HEK293T (cell line): ENCODE measurements at regions not wholly inside any gene's neighbourhood (a gene's known extent, or its start where the extent isn't known, plus 50 kb on each side); places are given as distances from the start of the nearest gene placed in this dataset.

Experiments used
- FOXA1 ChIP-seq: fragments of 450-650 bp; IDR thresholded peaks from 2 replicates; pipeline ENCODE4 v1.6.1; 2016; ENCODE audit warnings: mild to moderate bottlenecking
- LEF1 ChIP-seq: fragments of 450-650 bp; IDR thresholded peaks from 2 replicates; pipeline ENCODE4 v1.6.1; 2017; ENCODE audit warnings: mild to moderate bottlenecking, borderline replicate concordance
- SP1 ChIP-seq: fragments of 450-650 bp; IDR thresholded peaks from 2 replicates; pipeline ENCODE4 v1.6.1; 2017
- ZNF384 ChIP-seq: fragments of 450-650 bp; IDR thresholded peaks from 2 replicates; pipeline ENCODE4 v1.6.1; 2016
- TF ChIP-seq, protein P1 (sequence below): fragments of 450-650 bp; IDR thresholded peaks from 2 replicates; pipeline ENCODE4 v1.6.1; 2016

DNA sequence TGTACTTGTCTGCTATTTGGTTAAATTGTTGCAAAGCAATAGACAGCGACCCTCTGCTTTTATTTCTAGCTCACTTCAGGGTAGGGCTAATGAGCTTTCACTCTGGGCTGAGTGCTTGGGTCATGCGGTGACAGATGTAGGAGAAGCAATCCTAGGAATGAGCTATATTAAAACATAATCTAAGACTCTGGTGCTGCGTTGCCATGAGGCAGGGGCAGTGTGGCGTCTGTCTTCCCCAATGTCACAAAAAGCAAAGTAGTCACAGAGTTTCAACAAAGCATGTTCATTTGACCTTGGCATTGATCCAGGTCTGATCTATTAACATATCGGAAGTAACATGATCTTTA lies 55.5 kb upstream of the GRAMD1B start:
- TF ChIP-seq LEF1 (no peak), SP1 (no peak), ZNF384 (no peak), FOXA1 (no peak)
- TF ChIP-seq, protein P1, sequence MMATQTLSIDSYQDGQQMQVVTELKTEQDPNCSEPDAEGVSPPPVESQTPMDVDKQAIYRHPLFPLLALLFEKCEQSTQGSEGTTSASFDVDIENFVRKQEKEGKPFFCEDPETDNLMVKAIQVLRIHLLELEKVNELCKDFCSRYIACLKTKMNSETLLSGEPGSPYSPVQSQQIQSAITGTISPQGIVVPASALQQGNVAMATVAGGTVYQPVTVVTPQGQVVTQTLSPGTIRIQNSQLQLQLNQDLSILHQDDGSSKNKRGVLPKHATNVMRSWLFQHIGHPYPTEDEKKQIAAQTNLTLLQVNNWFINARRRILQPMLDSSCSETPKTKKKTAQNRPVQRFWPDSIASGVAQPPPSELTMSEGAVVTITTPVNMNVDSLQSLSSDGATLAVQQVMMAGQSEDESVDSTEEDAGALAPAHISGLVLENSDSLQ = no peak
